GM18505 (cell line): ENCODE measurements at regions not wholly inside any gene's neighbourhood (a gene's known extent, or its start where the extent isn't known, plus 50 kb on each side); places are given as distances from the start of the nearest gene placed in this dataset.

ENCODE experiments used
- ATAC-seq: cut with Tn5 transposase; IDR thresholded peaks from one replicate; pipeline ENCODE4 v1.9.1; 2021; ENCODE audit not compliant: unreplicated experiment
- POLR2A ChIP-seq: IDR thresholded peaks from 4 replicates; pipeline ENCODE4 v1.6.1; 2011; ENCODE audit warnings: borderline replicate concordance; ENCODE audit not compliant: insufficient read depth, insufficient read length; ENCODE audit errors: extremely low read depth

GRCh38 chr9:87211669-87212068 lies 264.4 kb upstream of the GAS1 start:
- no peak for ATAC-seq
- TF ChIP-seq POLR2A, result no peak

- no peak for ATAC-seq
- no peak for TF ChIP-seq POLR2A
Observed at GRCh38 chr9:87212605-87213021, 265.3 kb upstream of the GAS1 start.

- TF ChIP-seq POLR2A, result no peak
- no peak for ATAC-seq
Observed at GRCh38 chr9:87213948-87214347, 266.6 kb upstream of the GAS1 start.

GRCh38 chr9:87214991-87215390 lies 267.7 kb upstream of the GAS1 start:
- no peak for TF ChIP-seq POLR2A
- ATAC-seq, result no peak

GRCh38 chr9:87216036-87216435 lies 268.7 kb upstream of the GAS1 start:
- TF ChIP-seq POLR2A, result no peak
- no peak for ATAC-seq

GRCh38 chr9:87216897-87217455 lies 269.7 kb upstream of the GAS1 start:
- ATAC-seq, result no peak

GRCh38 chr9:87223392-87224246 lies 274.0 kb upstream of the DAPK1 start:
- no peak for ATAC-seq
- TF ChIP-seq POLR2A, result no peak

More at GRCh38 chr9:87216897-87217455, 269.7 kb upstream of the GAS1 start:
- TF ChIP-seq POLR2A, result no peak

- no peak for ATAC-seq
- TF ChIP-seq POLR2A, result no peak
Observed at GRCh38 chr9:87226896-87227295, 270.8 kb upstream of the DAPK1 start.

- no peak for ATAC-seq
- TF ChIP-seq POLR2A, result no peak
Observed at GRCh38 chr9:87227456-87227855, 270.2 kb upstream of the DAPK1 start.

- ATAC-seq, result no peak
- TF ChIP-seq POLR2A, result no peak
Observed at GRCh38 chr9:87229108-87229507, 268.6 kb upstream of the DAPK1 start.

- ATAC-seq, result no peak
- TF ChIP-seq POLR2A, result no peak
Observed at GRCh38 chr9:87233431-87233830, 264.2 kb upstream of the DAPK1 start.

GRCh38 chr9:87233899-87234455 lies 263.7 kb upstream of the DAPK1 start:
- no peak for TF ChIP-seq POLR2A

GRCh38 chr9:87234854-87235253 lies 262.8 kb upstream of the DAPK1 start:
- no peak for ATAC-seq
- TF ChIP-seq POLR2A, result no peak

More at GRCh38 chr9:87233899-87234455, 263.7 kb upstream of the DAPK1 start:
- ATAC-seq, result no peak

- no peak for ATAC-seq
- no peak for TF ChIP-seq POLR2A
Observed at GRCh38 chr9:87236546-87236945, 261.1 kb upstream of the DAPK1 start.
